Lower leg skin (tissue), 4 donors: ENCODE measurements at regions not wholly inside any gene's neighbourhood (a gene's known extent, or its start where the extent isn't known, plus 50 kb on each side); places are given as distances from the start of the nearest gene placed in this dataset.

Source experiments
- DNase-seq, 2 donors: peaks; one replicate each; pipeline ENCODE4 v3.0.0-alpha.2; 2019; ENCODE audit warnings: low spot score in 2 of 2
- H3K4me3 ChIP-seq: fragments of 200-600 bp; sonication (generic); 2 replicates; pipeline ENCODE4 v1.5.1; 2017; ENCODE audit warnings: mild to moderate bottlenecking, low read depth; ENCODE audit not compliant: poor library complexity, severe bottlenecking
- POLR2A ChIP-seq, 2 donors: fragments of 450-650 bp; IDR thresholded peaks; one replicate each; pipeline ENCODE4 v1.6.1; 2016 to 2017; ENCODE audit warnings: antibody characterized with exemption in 2 of 2, mild to moderate bottlenecking in 1 of 2, moderate library complexity in 1 of 2
- WGBS, 2 donors: methylation state at CpG; one replicate each; pipeline ENCODE4 v1.1.5; 2018; 5-methylcytosine and 5-hydroxymethylcytosine counted together
- intact Hi-C: fragments of 100-400 bp; cut with DNase I; formaldehyde crosslinking; loops from one replicate; pipeline ENCODE4 v1.15.0; 2023; ENCODE audit warnings: low total_unique reads
- TF ChIP-seq, protein P1 (sequence below), 3 donors: fragments of 450-650 bp; IDR thresholded peaks; one replicate each; pipeline ENCODE4 v1.5.1; 2016; ENCODE audit warnings: antibody characterized with exemption in 3 of 3, mild to moderate bottlenecking in 3 of 3, moderate library complexity in 2 of 3

DNA sequence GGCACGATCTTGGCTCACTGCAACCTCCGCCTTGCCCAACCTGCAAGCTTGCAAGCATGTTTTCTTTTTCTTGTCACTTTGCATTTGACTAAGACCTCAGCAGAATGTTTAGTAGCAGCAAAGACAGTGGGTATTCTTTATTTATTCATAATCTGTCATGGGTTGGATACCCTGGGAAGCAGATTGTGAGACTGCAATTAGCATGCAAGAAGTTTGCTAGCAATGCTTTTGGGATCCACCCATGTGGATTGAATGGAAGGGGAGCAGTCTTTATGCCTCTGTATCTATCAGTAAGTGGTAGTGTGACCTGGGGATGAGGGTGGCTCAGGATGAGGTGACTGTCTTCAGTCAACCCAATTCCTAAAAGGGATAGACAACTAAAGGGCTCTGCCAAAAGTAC is 166.7 kb downstream of the RAP2B start:
- no peak for TF ChIP-seq POLR2A (IDR thresholded peaks at IDR 0.05)
- TF ChIP-seq, protein P1, sequence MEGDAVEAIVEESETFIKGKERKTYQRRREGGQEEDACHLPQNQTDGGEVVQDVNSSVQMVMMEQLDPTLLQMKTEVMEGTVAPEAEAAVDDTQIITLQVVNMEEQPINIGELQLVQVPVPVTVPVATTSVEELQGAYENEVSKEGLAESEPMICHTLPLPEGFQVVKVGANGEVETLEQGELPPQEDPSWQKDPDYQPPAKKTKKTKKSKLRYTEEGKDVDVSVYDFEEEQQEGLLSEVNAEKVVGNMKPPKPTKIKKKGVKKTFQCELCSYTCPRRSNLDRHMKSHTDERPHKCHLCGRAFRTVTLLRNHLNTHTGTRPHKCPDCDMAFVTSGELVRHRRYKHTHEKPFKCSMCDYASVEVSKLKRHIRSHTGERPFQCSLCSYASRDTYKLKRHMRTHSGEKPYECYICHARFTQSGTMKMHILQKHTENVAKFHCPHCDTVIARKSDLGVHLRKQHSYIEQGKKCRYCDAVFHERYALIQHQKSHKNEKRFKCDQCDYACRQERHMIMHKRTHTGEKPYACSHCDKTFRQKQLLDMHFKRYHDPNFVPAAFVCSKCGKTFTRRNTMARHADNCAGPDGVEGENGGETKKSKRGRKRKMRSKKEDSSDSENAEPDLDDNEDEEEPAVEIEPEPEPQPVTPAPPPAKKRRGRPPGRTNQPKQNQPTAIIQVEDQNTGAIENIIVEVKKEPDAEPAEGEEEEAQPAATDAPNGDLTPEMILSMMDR (IDR thresholded peaks at IDR 0.05): no peak
- no peak for DNase-seq
- H3K4me3 ChIP-seq: no peak overlapping the region
- 89 to 94% methylated on average over 2 of the region's 2 CpGs for WGBS, 2 donors
- intact Hi-C loops: no loop called here

DNA sequence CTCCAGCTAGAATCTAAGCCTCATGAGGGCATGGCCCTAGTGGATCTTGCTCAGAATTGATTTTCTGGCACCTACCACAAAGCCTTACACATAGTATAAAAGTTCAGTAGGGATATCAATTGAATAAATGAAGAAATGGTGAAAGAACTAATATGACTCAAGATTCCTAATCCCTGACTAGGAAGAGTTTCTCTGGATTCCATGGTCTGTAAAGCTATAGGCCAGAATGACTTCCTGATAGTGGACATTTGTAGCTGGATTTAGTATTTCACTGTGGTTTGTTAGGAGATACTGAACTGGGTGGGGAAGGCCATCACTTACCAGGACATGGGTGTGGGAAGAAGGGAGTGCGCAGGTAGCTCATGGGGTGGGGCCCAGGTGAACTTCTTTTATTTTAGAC is 168.9 kb downstream of the RAP2B start:
- TF ChIP-seq, protein P1 (IDR thresholded peaks at IDR 0.05): no peak
- no peak for TF ChIP-seq POLR2A (IDR thresholded peaks at IDR 0.05)
- intact Hi-C loops: no loop called here
- H3K4me3 ChIP-seq: no peak overlapping the region
- DNase-seq: no peak
- 83 to 96% methylated on average over 1 of the region's 1 CpG for WGBS, 2 donors

DNA sequence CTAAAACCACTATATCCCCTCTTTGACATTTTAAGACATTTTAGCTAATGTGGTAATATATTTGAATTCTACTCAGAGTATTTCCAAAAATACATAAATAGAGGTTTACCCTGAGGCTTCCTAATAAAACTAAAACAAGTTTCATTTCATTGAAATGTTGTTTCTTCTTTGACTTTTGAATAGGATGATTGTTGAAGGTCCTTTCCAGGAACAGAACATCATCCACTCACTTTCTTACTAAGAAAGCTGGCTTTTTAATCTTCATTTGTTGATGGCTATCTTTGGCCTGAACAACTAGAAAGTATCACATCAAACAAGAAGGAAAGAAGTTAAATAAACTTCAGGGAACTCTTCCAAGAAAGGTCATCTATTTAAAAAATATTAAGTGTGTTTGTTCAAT is 169.7 kb downstream of the RAP2B start:
- no peak overlapping the region for H3K4me3 ChIP-seq
- TF ChIP-seq, protein P1 (IDR thresholded peaks at IDR 0.05): no peak
- no peak for TF ChIP-seq POLR2A (IDR thresholded peaks at IDR 0.05)
- no peak for DNase-seq
- intact Hi-C loops: no loop called here

DNA sequence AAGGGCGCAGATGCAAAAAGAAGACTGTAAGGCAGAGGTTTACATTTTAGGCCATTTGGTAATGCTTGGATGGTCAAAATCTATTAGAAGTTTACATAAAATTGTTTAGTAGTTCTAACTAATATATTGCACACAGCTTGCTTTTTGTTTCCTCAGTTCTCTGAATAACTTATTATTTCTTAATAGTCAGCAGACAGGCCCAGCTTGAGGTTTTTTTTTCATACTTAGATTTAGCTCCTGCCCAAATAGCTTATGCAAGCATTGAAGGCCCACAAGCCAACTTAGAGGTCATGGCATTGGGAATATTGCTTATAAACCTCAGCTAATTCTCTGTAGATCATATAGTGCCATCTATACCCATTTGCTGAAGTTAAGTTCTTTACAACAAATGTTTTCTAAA is 172.5 kb downstream of the RAP2B start:
- intact Hi-C loops: no loop called here
- no peak for DNase-seq
- TF ChIP-seq, protein P1 (IDR thresholded peaks at IDR 0.05): no peak
- TF ChIP-seq POLR2A (IDR thresholded peaks at IDR 0.05): no peak
- H3K4me3 ChIP-seq: no peak overlapping the region
- 96 to 97% methylated on average over 1 of the region's 1 CpG for WGBS, 2 donors

DNA sequence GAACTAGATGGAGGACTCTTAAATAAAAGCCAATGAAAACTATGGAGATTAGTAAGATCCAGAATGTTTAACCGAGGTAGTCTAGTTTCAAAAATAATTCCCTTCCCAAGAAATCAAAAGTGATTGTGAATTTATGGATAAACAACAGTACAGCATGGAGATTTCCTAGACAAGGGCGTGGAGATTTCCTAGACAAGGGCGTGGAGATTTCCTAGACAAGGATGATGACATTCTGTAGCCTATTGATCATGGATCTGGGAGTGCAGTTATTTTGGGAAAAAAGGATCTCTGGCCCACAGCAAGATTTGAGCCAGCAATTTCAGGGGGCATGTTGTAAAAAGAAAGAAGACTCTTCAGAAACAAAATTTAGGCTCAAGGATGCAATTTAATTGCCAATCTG is 175.3 kb downstream of the RAP2B start:
- no peak overlapping the region for H3K4me3 ChIP-seq
- no peak for DNase-seq
- intact Hi-C loops: no loop called here
- TF ChIP-seq, protein P1 (IDR thresholded peaks at IDR 0.05): no peak
- TF ChIP-seq POLR2A (IDR thresholded peaks at IDR 0.05): no peak
- 79 to 86% methylated on average over 3 of the region's 3 CpGs for WGBS, 2 donors

DNA sequence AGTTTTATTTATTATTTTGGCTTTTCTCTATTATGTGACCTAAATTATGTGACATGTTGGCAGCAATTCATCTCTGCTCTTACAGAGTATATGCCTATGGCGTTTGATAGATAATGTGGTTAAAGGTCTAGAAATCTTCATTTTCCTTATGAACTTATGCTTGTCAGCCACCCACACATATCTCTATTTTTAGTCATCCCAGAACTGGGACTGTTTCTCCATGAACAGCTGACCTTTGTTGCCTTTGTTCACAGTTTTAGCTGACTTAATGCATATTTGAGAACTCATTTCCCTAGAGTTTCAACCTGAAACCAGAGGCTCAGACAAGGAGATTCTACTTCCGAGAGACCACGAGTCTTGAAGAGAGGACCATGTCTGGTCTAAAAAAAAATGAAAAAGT is 176.5 kb downstream of the RAP2B start:
- no peak for DNase-seq
- no peak overlapping the region for H3K4me3 ChIP-seq
- TF ChIP-seq POLR2A (IDR thresholded peaks at IDR 0.05): no peak
- TF ChIP-seq, protein P1 (IDR thresholded peaks at IDR 0.05): no peak
- intact Hi-C loops: no loop called here
- WGBS, 2 donors: 58 to 65% methylated on average over 3 of the region's 3 CpGs
